Common myeloid progenitor, CD34-positive (primary cell): ENCODE measurements at regions not wholly inside any gene's neighbourhood (a gene's known extent, or its start where the extent isn't known, plus 50 kb on each side); places are given as distances from the start of the nearest gene placed in this dataset.
A peak's percentile ranks its signal among the peaks of the same experiment; 100 is the strongest.

Source experiments
- CTCF ChIA-PET: fragments of 350-600 bp; sonication (Branson Sonifier 250); formaldehyde crosslinking; loops from one replicate; lab custom pipeline; 2021; ENCODE audit warnings: antibody characterized with exemption; lab: Charles Lee
- POLR2A ChIA-PET: fragments of 350-600 bp; sonication (Branson Sonifier 250); formaldehyde crosslinking; loops from one replicate; lab custom pipeline; 2021; ENCODE audit warnings: antibody characterized with exemption; lab: Charles Lee
- DNase-seq, 3 donors: peaks; one replicate each; pipeline versions ENCODE4 v3.0.0 to v3.0.0-alpha.2; 2013
- H3K27ac ChIP-seq, 2 experiments: 1 replicate in 1 of 2; 2 replicates in 1 of 2; pipeline ENCODE4 v1.7.0; 2013; ENCODE audit warnings: inconsistent platforms in 2 of 2, low read length in 2 of 2, mild to moderate bottlenecking in 2 of 2, low read depth in 1 of 2, moderate library complexity in 1 of 2; ENCODE audit not compliant: severe bottlenecking in 2 of 2, insufficient read depth in 1 of 2, poor library complexity in 1 of 2
- H3K27me3 ChIP-seq, 5 experiments: replicated peaks in 2 of 5; 1 replicate in 3 of 5; 2 replicates in 2 of 5; pipeline versions ENCODE4 v1.6.1 to v1.7.0; 2013; ENCODE audit warnings: low read length in 4 of 5, mild to moderate bottlenecking in 2 of 5, moderate library complexity in 2 of 5, inconsistent platforms in 1 of 5; ENCODE audit not compliant: insufficient read depth in 5 of 5, control insufficient read depth in 4 of 5
- H3K36me3 ChIP-seq, 4 experiments: 1 replicate in 2 of 4; 2 replicates in 2 of 4; pipeline versions ENCODE4 v1.6.1 to v1.7.0; 2013; ENCODE audit warnings: low read length in 3 of 4, control low read depth in 1 of 4, mild to moderate bottlenecking in 1 of 4; ENCODE audit not compliant: control insufficient read depth in 4 of 4, insufficient read depth in 4 of 4
- H3K4me1 ChIP-seq, 4 experiments: 1 replicate in 3 of 4; 2 replicates in 1 of 4; pipeline versions ENCODE4 v1.6.1 to v1.7.1; 2013; ENCODE audit warnings: low read length in 3 of 4, mild to moderate bottlenecking in 3 of 4, control low read depth in 1 of 4, inconsistent platforms in 1 of 4, moderate library complexity in 1 of 4; ENCODE audit not compliant: control insufficient read depth in 4 of 4, insufficient read depth in 4 of 4; ENCODE audit errors: control extremely low read depth in 1 of 4
- H3K4me3 ChIP-seq, 7 experiments: 1 replicate in 4 of 7; 2 replicates in 3 of 7; pipeline versions ENCODE4 v1.5.1 to v1.7.0; 2013; ENCODE audit warnings: mild to moderate bottlenecking in 7 of 7, low read length in 6 of 7, moderate library complexity in 6 of 7, inconsistent platforms in 2 of 7, low read depth in 2 of 7, control low read depth in 1 of 7; ENCODE audit not compliant: insufficient read depth in 4 of 7, control insufficient read depth in 1 of 7; ENCODE audit errors: extremely low read depth in 1 of 7
- H3K9me3 ChIP-seq, 5 experiments: 1 replicate in 4 of 5; 2 replicates in 1 of 5; pipeline versions ENCODE4 v1.6.1 to v1.7.1; 2013; ENCODE audit warnings: low read length in 4 of 5, mild to moderate bottlenecking in 2 of 5, inconsistent platforms in 1 of 5, low read depth in 1 of 5, moderate library complexity in 1 of 5; ENCODE audit not compliant: control insufficient read depth in 4 of 5, insufficient read depth in 2 of 5; ENCODE audit errors: control extremely low read depth in 1 of 5
- WGBS: methylation state at CpG from one replicate; pipeline ENCODE4 v1.1.5; 2013; ENCODE audit not compliant: insufficient coverage; 5-methylcytosine and 5-hydroxymethylcytosine counted together

DNA sequence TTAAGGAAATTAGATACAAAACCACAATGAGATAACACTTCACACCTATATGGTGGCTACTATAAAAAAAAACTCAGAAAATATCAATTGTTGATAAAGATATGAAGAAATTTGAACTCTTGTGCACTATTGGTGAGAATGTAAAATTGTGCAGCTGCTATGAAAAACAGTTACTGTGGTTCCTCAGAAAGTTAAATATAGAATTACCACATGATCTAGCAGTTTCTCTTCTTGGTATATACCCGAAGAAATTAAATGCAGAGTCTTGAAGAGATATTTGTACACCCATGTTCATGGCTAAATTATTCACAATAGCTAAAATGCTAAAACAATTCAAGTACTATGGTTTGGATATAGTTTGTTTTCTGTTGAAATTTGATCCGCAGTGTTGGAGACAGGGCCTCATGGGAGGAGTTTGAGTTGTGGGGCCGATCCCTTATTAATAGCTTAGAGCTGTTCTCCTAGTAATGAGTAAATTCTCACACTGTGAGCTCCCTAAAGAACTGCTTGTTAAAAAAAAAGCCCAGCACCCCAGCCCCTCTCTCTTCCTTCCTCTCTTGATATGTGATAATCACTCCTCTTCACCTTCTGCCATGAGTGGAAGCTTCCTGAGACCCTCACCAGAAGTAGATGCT lies 1412.1 kb downstream of the PLA2G4A start:
- WGBS = 88% methylated on average over 1 of the region's 3 CpGs
- Histone ChIP-seq H3K4me1 (peaks cover 0 to 11% (median 7%) of the 10 kb centered on the region in 4 experiments), H3K27ac (no peak overlapping the region), H3K27me3 (no peaks in the 10 kb centered on the region), H3K36me3 (no peaks in the 10 kb centered on the region), H3K4me3 (no peak overlapping the region), H3K9me3 (no peaks in the 10 kb centered on the region)
- peak in 2 of 3 donors; percentile 13 to 32 for DNase-seq
- CTCF ChIA-PET = no interaction called here
- POLR2A ChIA-PET = interaction anchor here (0.7 kb wide), 2 partner anchors 205 to 531 kb away, joined by 4 to 7 read pairs; no protein-coding TSS in a partner anchor

DNA sequence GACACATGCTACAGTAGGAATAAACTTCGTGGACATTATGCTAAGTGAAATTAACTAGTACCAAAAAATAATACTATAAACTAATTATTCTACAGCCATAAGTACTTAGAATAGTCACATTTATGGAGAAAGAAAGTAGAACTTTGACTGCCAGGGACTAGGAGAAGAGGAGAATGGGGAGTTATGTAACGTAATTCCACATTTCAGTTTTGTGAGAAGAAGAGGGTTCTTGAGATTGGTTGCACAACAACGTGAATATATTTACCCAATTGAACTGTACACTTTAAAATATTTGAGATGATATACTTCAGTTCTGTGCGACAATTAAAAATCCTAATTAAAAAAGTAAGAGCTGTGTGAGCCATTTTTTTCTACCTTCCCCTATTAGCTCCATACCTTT lies 1412.9 kb downstream of the PLA2G4A start:
- WGBS = no CpG with 5 or more reads among the region's 4 CpGs
- no peaks in the 10 kb centered on the region for H3K27me3 ChIP-seq
- ChIA-PET CTCF (no interaction called here), POLR2A (no interaction called here)
- peaks cover 0 to 11% (median 7%) of the 10 kb centered on the region in 4 experiments for H3K4me1 ChIP-seq
- no peaks in the 10 kb centered on the region for H3K36me3 ChIP-seq
- H3K9me3 ChIP-seq = no peaks in the 10 kb centered on the region
- no peak overlapping the region for H3K4me3 ChIP-seq
- no peak for DNase-seq
- H3K27ac ChIP-seq = no peak overlapping the region

DNA sequence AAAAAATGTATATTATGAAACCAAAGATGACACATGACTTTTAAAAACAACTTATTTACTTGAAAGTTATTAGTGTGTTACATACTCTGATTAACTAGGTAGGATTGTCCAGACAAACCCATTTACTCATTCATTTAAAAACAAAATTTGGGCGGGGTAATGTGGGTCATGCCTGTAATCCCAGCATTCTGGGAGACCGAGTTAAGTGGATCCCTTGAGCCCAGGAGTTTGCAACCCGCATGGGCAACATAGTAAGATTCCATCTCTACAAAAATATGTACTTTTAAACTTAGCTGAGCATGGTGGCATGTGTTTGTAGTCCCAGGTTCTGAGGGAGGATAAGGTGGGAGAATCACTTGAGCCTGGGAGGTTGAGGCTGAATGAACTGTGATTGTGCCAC lies 1414.7 kb downstream of the PLA2G4A start:
- no peak for DNase-seq
- Histone ChIP-seq H3K36me3 (no peaks in the 10 kb centered on the region), H3K4me3 (no peak overlapping the region), H3K27me3 (no peaks in the 10 kb centered on the region), H3K9me3 (no peaks in the 10 kb centered on the region), H3K27ac (no peak overlapping the region), H3K4me1 (peaks cover 0 to 20% (median 7%) of the 10 kb centered on the region in 4 experiments)
- no CpG with 5 or more reads among the region's 3 CpGs for WGBS
- ChIA-PET CTCF (interaction anchor here (1.3 kb wide), 1 partner anchor 15 kb away, joined by 3 read pairs; no protein-coding TSS in a partner anchor), POLR2A (no interaction called here)

DNA sequence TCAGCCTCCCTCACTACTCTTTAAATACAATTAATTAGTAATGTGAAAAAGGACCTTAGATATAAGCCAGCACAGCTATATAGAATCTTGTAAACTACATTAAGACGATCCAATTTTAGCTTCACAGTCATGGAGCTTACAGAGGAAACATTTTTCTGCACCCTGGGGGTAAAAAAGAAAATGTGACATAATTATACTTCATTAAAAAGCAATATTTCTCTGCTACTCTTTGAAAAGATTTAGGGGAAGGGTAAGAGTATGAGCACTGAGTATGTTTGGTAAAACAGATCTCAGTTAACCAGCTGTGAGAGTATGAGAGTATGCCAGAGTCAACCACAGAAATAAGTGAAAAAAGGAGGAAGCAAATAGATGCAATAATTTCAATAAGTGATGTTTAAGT lies 1415.9 kb downstream of the PLA2G4A start:
- Histone ChIP-seq H3K4me3 (no peak overlapping the region), H3K4me1 (peaks cover 0 to 22% (median 7%) of the 10 kb centered on the region in 4 experiments), H3K36me3 (no peaks in the 10 kb centered on the region), H3K27ac (no peak overlapping the region), H3K9me3 (no peaks in the 10 kb centered on the region), H3K27me3 (no peaks in the 10 kb centered on the region)
- WGBS = no CpG with 5 or more reads among the region's 1 CpG
- CTCF ChIA-PET = no interaction called here
- no peak for DNase-seq
- POLR2A ChIA-PET = no interaction called here

DNA sequence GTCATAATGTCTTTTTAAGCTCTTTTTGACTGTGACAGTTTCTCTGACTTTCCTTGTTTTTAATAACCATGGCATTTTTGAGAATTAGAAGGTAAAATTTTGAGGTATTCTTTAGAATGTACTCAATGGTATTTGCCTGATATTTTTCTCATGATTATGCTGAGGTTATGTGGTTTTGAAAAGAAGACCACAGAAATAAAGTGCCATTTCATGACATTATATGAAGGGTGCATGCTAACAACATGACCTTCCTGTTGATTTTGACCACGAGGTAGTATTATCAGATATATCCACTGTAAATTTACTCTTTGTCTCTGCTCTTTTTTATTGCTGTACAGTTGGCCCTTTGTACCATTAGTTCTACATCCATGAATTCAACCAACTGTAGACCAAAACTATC lies 1418.5 kb downstream of the PLA2G4A start:
- DNase-seq = peak in 2 of 3 donors; percentile 35 to 51
- no peak overlapping the region for H3K27ac ChIP-seq
- ChIA-PET CTCF (no interaction called here), POLR2A (no interaction called here)
- H3K27me3 ChIP-seq = no peaks in the 10 kb centered on the region
- no peaks in the 10 kb centered on the region for H3K36me3 ChIP-seq
- peaks cover 0 to 14% (median 1%) of the 10 kb centered on the region in 4 experiments for H3K4me1 ChIP-seq
- no peaks in the 10 kb centered on the region for H3K9me3 ChIP-seq
- H3K4me3 ChIP-seq = no peak overlapping the region
- 0% methylated on average over 1 of the region's 1 CpG for WGBS

DNA sequence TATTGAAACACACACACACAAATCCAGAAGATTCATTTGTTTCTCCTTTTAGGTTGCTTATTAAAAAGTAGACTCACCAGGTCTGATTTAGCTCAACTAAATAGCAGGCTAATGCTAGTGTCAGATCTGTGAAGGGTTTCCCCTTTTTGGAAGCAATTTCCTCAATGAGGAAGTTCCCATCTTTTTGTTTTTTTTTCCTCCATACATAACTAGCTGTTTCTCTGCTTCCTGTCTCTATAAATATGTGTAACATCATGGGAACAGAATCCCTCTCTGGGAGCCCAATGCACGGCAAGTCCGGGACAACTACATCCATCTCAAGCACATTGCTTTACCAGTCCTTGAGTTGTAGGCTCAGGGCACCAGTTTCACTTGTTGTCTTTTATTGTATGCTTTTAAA lies 1421.1 kb downstream of the PLA2G4A start:
- Histone ChIP-seq H3K9me3 (no peaks in the 10 kb centered on the region), H3K27ac (no peak overlapping the region), H3K27me3 (no peaks in the 10 kb centered on the region), H3K4me1 (peaks cover 0 to 14% (median 1%) of the 10 kb centered on the region in 4 experiments), H3K4me3 (peak overlapping the region in 2 of 7 experiments; percentile 6 to 55), H3K36me3 (no peaks in the 10 kb centered on the region)
- DNase-seq = peak; percentile 2 to 56 (median 48)
- WGBS = 20% methylated on average over 1 of the region's 2 CpGs
- POLR2A ChIA-PET = no interaction called here
- CTCF ChIA-PET = no interaction called here

DNA sequence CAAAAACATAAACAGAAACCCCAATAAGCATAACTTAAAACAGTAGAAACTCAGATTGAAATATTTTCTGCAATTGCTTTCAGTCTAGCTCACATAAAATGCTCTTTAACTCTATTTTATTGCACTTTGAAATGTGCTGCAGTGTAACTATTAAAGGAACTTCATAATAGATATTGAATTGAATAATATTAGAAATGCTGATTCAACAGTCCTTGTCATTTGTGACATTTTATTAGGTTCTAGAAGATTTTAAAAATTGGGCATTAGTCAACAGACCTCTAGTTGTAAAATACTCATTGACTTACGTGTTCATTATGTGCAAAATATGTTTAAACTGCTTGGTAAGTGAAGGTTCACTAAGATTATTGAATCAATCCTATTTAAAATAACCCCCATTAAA lies 1422.3 kb downstream of the PLA2G4A start:
- no CpG with 5 or more reads among the region's 1 CpG for WGBS
- H3K4me3 ChIP-seq = no peak overlapping the region
- no peak for DNase-seq
- ChIA-PET CTCF (no interaction called here), POLR2A (no interaction called here)
- no peak overlapping the region for H3K27ac ChIP-seq
- peaks cover 0 to 14% (median 1%) of the 10 kb centered on the region in 4 experiments for H3K4me1 ChIP-seq
- no peaks in the 10 kb centered on the region for H3K36me3 ChIP-seq
- H3K9me3 ChIP-seq = no peaks in the 10 kb centered on the region
- H3K27me3 ChIP-seq = no peaks in the 10 kb centered on the region
